GM19397 (cell line): ENCODE measurements at regions not wholly inside any gene's neighbourhood (a gene's known extent, or its start where the extent isn't known, plus 50 kb on each side); places are given as distances from the start of the nearest gene placed in this dataset.
"Not testable (repeated sequence)": the region's sequence is repeated elsewhere in the genome, so short reads cannot be mapped to it uniquely, and the experiment has no call there.

ENCODE experiments used
- ATAC-seq: cut with Tn5 transposase; IDR thresholded peaks from one replicate; pipeline ENCODE4 v1.9.1; 2021; ENCODE audit warnings: mild to moderate bottlenecking, moderate library complexity; ENCODE audit not compliant: unreplicated experiment

- ATAC-seq: no peak
Observed at GRCh38 chr3:89002191-89002590, 105.2 kb upstream of the EPHA3 start.

- ATAC-seq: no peak
Observed at GRCh38 chr3:89013536-89013935, 93.9 kb upstream of the EPHA3 start.

- ATAC-seq: no peak
Observed at GRCh38 chr3:89017531-89017930, 89.9 kb upstream of the EPHA3 start.

GRCh38 chr3:89025185-89025584 lies 82.2 kb upstream of the EPHA3 start:
- ATAC-seq: no peak

- no peak for ATAC-seq
Observed at GRCh38 chr3:89032346-89033013, 74.9 kb upstream of the EPHA3 start.

GRCh38 chr3:89034723-89035122 lies 72.7 kb upstream of the EPHA3 start:
- not testable (repeated sequence) for ATAC-seq

GRCh38 chr3:89038869-89039268 lies 68.6 kb upstream of the EPHA3 start:
- ATAC-seq: no peak

- no peak for ATAC-seq
Observed at GRCh38 chr3:89042236-89042835, 65.1 kb upstream of the EPHA3 start.

GRCh38 chr3:89043406-89043932 lies 64.0 kb upstream of the EPHA3 start:
- no peak for ATAC-seq

- ATAC-seq: no peak
Observed at GRCh38 chr3:89046661-89047060, 60.8 kb upstream of the EPHA3 start.

GRCh38 chr3:89049119-89049518 lies 58.3 kb upstream of the EPHA3 start:
- ATAC-seq: no peak

GRCh38 chr3:89052386-89052785 lies 55.0 kb upstream of the EPHA3 start:
- no peak for ATAC-seq

GRCh38 chr3:89057398-89057797 lies 50.0 kb upstream of the EPHA3 start:
- ATAC-seq: no peak
